NB4 (cell line): ENCODE measurements at regions not wholly inside any gene's neighbourhood (a gene's known extent, or its start where the extent isn't known, plus 50 kb on each side); places are given as distances from the start of the nearest gene placed in this dataset.

Source experiments
- MYC ChIP-seq: IDR thresholded peaks from 2 replicates; pipeline ENCODE4 v1.6.1; 2011; ENCODE audit warnings: low read depth, low read length
- POLR2A ChIP-seq: IDR thresholded peaks from 2 replicates; pipeline ENCODE4 v1.6.1; 2011; ENCODE audit warnings: mild to moderate bottlenecking; ENCODE audit not compliant: insufficient read length; ENCODE audit errors: extremely low read depth
- TF ChIP-seq, protein P1 (sequence below): IDR thresholded peaks from one replicate; pipeline ENCODE4 v1.5.1; 2012; ENCODE audit warnings: low read depth, low read length
- TF ChIP-seq, protein P2 (sequence below): IDR thresholded peaks from 2 replicates; pipeline ENCODE4 v1.6.1; 2011; ENCODE audit warnings: low read depth, low read length

- TF ChIP-seq POLR2A (no peak), MYC (no peak)
- TF ChIP-seq, protein P1, sequence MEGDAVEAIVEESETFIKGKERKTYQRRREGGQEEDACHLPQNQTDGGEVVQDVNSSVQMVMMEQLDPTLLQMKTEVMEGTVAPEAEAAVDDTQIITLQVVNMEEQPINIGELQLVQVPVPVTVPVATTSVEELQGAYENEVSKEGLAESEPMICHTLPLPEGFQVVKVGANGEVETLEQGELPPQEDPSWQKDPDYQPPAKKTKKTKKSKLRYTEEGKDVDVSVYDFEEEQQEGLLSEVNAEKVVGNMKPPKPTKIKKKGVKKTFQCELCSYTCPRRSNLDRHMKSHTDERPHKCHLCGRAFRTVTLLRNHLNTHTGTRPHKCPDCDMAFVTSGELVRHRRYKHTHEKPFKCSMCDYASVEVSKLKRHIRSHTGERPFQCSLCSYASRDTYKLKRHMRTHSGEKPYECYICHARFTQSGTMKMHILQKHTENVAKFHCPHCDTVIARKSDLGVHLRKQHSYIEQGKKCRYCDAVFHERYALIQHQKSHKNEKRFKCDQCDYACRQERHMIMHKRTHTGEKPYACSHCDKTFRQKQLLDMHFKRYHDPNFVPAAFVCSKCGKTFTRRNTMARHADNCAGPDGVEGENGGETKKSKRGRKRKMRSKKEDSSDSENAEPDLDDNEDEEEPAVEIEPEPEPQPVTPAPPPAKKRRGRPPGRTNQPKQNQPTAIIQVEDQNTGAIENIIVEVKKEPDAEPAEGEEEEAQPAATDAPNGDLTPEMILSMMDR, result no peak
- TF ChIP-seq, protein P2, sequence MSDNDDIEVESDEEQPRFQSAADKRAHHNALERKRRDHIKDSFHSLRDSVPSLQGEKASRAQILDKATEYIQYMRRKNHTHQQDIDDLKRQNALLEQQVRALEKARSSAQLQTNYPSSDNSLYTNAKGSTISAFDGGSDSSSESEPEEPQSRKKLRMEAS, result no peak
Measured at GRCh38 chr2:14304326-14304725, 328.2 kb upstream of the LRATD1 start.
